Left ventricle myocardium inferior (tissue), 1 donor: ENCODE measurements at regions not wholly inside any gene's neighbourhood (a gene's known extent, or its start where the extent isn't known, plus 50 kb on each side); places are given as distances from the start of the nearest gene placed in this dataset.

Experiments
- DNase-seq: peaks from one replicate; pipeline ENCODE4 v3.0.0-alpha.2; 2020
- H3K27ac ChIP-seq: fragments of 200-600 bp; replicated peaks from 2 replicates; pipeline ENCODE4 v1.8.0; 2021
- H3K27me3 ChIP-seq: fragments of 200-600 bp; 2 replicates; pipeline ENCODE4 v1.8.0; 2021; ENCODE audit warnings: low read depth
- H3K36me3 ChIP-seq: fragments of 200-600 bp; 2 replicates; pipeline ENCODE4 v1.8.0; 2021
- H3K4me1 ChIP-seq: fragments of 200-600 bp; 2 replicates; pipeline ENCODE4 v1.8.0; 2021
- H3K4me3 ChIP-seq: fragments of 200-600 bp; 2 replicates; pipeline ENCODE4 v1.8.0; 2021; ENCODE audit warnings: mild to moderate bottlenecking, moderate library complexity
- H3K9me3 ChIP-seq: fragments of 200-600 bp; replicated peaks from 2 replicates; pipeline ENCODE4 v1.8.0; 2021
- intact Hi-C: fragments of 100-400 bp; cut with micrococcal nuclease; formaldehyde crosslinking; loops from one replicate; pipeline ENCODE4 v1.11.0; 2022
- TF ChIP-seq, protein P1 (sequence below): fragments of 200-600 bp; IDR thresholded peaks from 2 replicates; pipeline ENCODE4 v1.8.0; 2021; ENCODE audit warnings: antibody characterized with exemption, mild to moderate bottlenecking, borderline replicate concordance
- donor health status: DM: no; HTN: yes; CAD: no; lungs with severe emphysema.

DNA sequence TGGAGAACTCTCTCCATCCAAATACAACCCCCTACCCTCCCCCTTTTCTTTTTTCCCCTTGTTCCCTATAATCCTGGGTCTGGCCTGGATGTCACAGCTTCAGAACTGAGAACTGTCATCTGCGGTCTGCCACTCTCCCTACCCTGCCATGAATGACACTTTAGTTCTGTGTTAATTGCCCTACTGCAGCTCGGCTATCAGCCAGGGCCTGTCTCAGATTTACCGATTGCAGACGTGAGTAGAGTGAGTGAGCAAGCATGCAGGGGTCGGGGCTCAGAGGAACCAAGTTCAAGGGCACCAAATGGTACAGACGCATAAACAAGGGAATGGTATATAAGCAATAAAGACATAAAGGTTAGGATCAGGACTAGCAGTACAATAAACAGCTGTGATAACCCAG lies 967.8 kb downstream of the BCL11A start:
- no peaks in the 10 kb centered on the region for H3K4me1 ChIP-seq
- H3K27me3 ChIP-seq = no peaks in the 10 kb centered on the region
- intact Hi-C loops = no loop called here
- no peaks in the 10 kb centered on the region for H3K9me3 ChIP-seq
- no peak overlapping the region for H3K4me3 ChIP-seq
- TF ChIP-seq, protein P1, sequence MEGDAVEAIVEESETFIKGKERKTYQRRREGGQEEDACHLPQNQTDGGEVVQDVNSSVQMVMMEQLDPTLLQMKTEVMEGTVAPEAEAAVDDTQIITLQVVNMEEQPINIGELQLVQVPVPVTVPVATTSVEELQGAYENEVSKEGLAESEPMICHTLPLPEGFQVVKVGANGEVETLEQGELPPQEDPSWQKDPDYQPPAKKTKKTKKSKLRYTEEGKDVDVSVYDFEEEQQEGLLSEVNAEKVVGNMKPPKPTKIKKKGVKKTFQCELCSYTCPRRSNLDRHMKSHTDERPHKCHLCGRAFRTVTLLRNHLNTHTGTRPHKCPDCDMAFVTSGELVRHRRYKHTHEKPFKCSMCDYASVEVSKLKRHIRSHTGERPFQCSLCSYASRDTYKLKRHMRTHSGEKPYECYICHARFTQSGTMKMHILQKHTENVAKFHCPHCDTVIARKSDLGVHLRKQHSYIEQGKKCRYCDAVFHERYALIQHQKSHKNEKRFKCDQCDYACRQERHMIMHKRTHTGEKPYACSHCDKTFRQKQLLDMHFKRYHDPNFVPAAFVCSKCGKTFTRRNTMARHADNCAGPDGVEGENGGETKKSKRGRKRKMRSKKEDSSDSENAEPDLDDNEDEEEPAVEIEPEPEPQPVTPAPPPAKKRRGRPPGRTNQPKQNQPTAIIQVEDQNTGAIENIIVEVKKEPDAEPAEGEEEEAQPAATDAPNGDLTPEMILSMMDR = no peak
- H3K27ac ChIP-seq = no peak overlapping the region
- no peaks in the 10 kb centered on the region for H3K36me3 ChIP-seq
- no peak for DNase-seq

DNA sequence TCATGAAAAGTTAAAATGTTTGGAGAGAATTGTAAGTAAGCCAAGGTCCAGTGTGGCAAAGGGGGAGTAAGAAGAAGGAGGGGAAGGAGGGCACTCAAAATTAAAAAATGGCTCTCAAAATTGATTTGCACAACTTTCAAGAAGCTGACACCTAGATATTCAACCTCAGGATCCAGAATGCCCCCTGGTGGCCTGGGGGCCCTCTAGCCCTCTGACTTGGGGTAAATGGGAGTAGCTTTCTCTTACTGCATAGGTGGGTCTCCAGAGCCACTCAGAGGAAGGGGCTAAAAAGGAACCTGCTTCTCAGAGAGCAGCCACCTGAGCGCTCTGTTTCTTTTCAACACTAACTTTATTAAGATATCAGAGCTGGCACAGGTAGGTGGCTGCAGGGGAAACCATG lies 968.5 kb downstream of the BCL11A start:
- H3K27ac ChIP-seq = no peak overlapping the region
- TF ChIP-seq, protein P1 = no peak
- no peak overlapping the region for H3K4me3 ChIP-seq
- intact Hi-C loops = no loop called here
- H3K9me3 ChIP-seq = no peaks in the 10 kb centered on the region
- DNase-seq = no peak
- H3K4me1 ChIP-seq = no peaks in the 10 kb centered on the region
- no peaks in the 10 kb centered on the region for H3K36me3 ChIP-seq
- no peaks in the 10 kb centered on the region for H3K27me3 ChIP-seq

DNA sequence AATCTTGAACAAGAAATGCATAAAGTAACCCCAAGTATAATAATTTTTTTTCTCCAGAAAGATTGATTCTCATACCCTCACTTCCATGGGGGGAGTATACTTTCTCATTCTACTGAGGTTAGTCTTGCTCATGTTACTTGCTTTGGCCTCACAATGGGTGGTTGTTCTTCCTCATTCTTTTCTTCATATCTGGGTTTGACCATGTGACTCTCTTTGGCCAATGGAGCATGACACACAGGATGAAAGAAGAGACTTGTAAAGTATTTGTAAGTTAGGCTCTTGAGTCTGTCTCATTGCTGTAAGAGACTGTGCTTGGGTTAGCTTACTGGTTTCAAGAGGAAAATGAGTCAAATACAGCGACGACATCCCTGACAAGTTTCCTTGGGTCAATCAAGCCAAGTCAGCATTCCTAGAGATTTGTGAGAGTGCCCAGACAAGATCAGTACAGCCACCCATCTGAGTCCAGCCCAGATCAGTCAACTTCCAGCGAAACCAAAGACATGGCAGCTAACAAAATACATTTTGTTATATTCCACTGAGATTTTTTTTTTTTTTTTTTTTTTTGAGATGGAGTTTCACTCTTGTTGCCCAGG lies 970.2 kb downstream of the BCL11A start:
- intact Hi-C loops = no loop called here
- TF ChIP-seq, protein P1 = no peak
- no peak for DNase-seq
- Histone ChIP-seq H3K4me3 (no peak overlapping the region), H3K4me1 (no peaks in the 10 kb centered on the region), H3K36me3 (no peaks in the 10 kb centered on the region), H3K27ac (no peak overlapping the region), H3K27me3 (no peaks in the 10 kb centered on the region), H3K9me3 (no peaks in the 10 kb centered on the region)

- TF ChIP-seq, protein P1 = no peak
These were observed 975.1 kb downstream of the BCL11A start for GRCh38 chr2:59578349-59578748.

GRCh38 chr2:59575191-59575590 lies 978.3 kb downstream of the BCL11A start:
- Histone ChIP-seq H3K4me1 (peaks cover 8% of the 10 kb centered on the region), H3K9me3 (no peaks in the 10 kb centered on the region), H3K27me3 (no peaks in the 10 kb centered on the region), H3K27ac (no peak overlapping the region), H3K4me3 (no peak overlapping the region), H3K36me3 (no peaks in the 10 kb centered on the region)
- intact Hi-C loops = no loop called here
- DNase-seq = no peak
- TF ChIP-seq, protein P1 = no peak

More at GRCh38 chr2:59578349-59578748, 975.1 kb downstream of the BCL11A start:
- DNase-seq = no peak
- H3K4me1 ChIP-seq = no peaks in the 10 kb centered on the region
- no peaks in the 10 kb centered on the region for H3K9me3 ChIP-seq
- H3K4me3 ChIP-seq = no peak overlapping the region
- H3K36me3 ChIP-seq = no peaks in the 10 kb centered on the region
- no peak overlapping the region for H3K27ac ChIP-seq
- intact Hi-C loops = no loop called here
- no peaks in the 10 kb centered on the region for H3K27me3 ChIP-seq

GRCh38 chr2:59572227-59572626 lies 981.2 kb downstream of the BCL11A start:
- H3K9me3 ChIP-seq = no peaks in the 10 kb centered on the region
- H3K27me3 ChIP-seq = no peaks in the 10 kb centered on the region
- TF ChIP-seq, protein P1 = no peak
- no peak overlapping the region for H3K27ac ChIP-seq
- DNase-seq = no peak
- no peak overlapping the region for H3K4me3 ChIP-seq
- H3K36me3 ChIP-seq = no peaks in the 10 kb centered on the region
- intact Hi-C loops = no loop called here
- H3K4me1 ChIP-seq = peaks cover 27% of the 10 kb centered on the region
